PC-9 (cell line): ENCODE measurements at regions not wholly inside any gene's neighbourhood (a gene's known extent, or its start where the extent isn't known, plus 50 kb on each side); places are given as distances from the start of the nearest gene placed in this dataset.

Experiments
- BruUV-seq: library from RNA; stranded (reverse); fragments of 400-500 nt; replicated peaks from 2 replicates; lab custom pipeline; 2021; lab: Mats Ljungman, UMichigan
- CTCF ChIA-PET: fragments of 300-600 bp; sonication (Branson Sonifier 250); formaldehyde crosslinking; loops from one replicate; lab custom pipeline; 2022; ENCODE audit warnings: antibody characterized with exemption; lab: Charles Lee
- POLR2A ChIA-PET: fragments of 300-600 bp; sonication (Branson Sonifier 250); formaldehyde crosslinking; loops from one replicate; lab custom pipeline; 2022; ENCODE audit warnings: antibody characterized with exemption; ENCODE audit not compliant: unreplicated experiment; lab: Charles Lee
- DNase-seq, 2 experiments: peaks; one replicate each; pipeline versions ENCODE4 v3.0.0 to v3.0.0-alpha.2; 2015 to 2022; ENCODE audit warnings: mixed read lengths in 1 of 2
- H2AFZ ChIP-seq: fragments of 200-600 bp; sonication (generic); 2 replicates; pipeline ENCODE4 v1.8.1; 2017; ENCODE audit warnings: antibody characterized with exemption
- H3F3A ChIP-seq: fragments of 200-600 bp; sonication (generic); 2 replicates; pipeline ENCODE4 v1.8.1; 2017; ENCODE audit warnings: antibody characterized with exemption, mild to moderate bottlenecking, low read depth; ENCODE audit not compliant: insufficient read depth
- H3K27ac ChIP-seq: fragments of 200-600 bp; sonication (generic); 2 replicates; pipeline ENCODE4 v1.6.1; 2016; ENCODE audit warnings: mixed run types
- H3K27me3 ChIP-seq: fragments of 200-600 bp; sonication (generic); 2 replicates; pipeline ENCODE4 v1.6.1; 2016; ENCODE audit warnings: low read depth, mixed run types; ENCODE audit not compliant: insufficient read depth
- H3K36me3 ChIP-seq: fragments of 200-600 bp; sonication (generic); 2 replicates; pipeline ENCODE4 v1.6.1; 2016; ENCODE audit warnings: low read depth, mixed run types
- H3K4me1 ChIP-seq: fragments of 200-600 bp; sonication (generic); replicated peaks from 2 replicates; pipeline ENCODE4 v1.6.1; 2016; ENCODE audit warnings: mixed run types; ENCODE audit not compliant: insufficient read depth
- H3K4me2 ChIP-seq: fragments of 200-600 bp; sonication (generic); 2 replicates; pipeline ENCODE4 v1.6.1; 2017; ENCODE audit warnings: mixed run types
- H3K4me3 ChIP-seq: fragments of 200-600 bp; sonication (generic); 2 replicates; pipeline ENCODE4 v1.6.1; 2016; ENCODE audit warnings: mixed run types
- H3K79me2 ChIP-seq: fragments of 200-600 bp; sonication (generic); 2 replicates; pipeline ENCODE4 v1.6.1; 2017; ENCODE audit warnings: low read depth, mixed run types
- H3K9me2 ChIP-seq: fragments of 200-600 bp; sonication (generic); 2 replicates; pipeline ENCODE4 v1.8.1; 2017; ENCODE audit warnings: mild to moderate bottlenecking; ENCODE audit not compliant: insufficient read depth
- H3K9me3 ChIP-seq: fragments of 200-600 bp; sonication (generic); 2 replicates; pipeline ENCODE4 v1.8.1; 2016; ENCODE audit warnings: low read depth; ENCODE audit not compliant: insufficient read depth
- H4K20me1 ChIP-seq: fragments of 200-600 bp; sonication (generic); 2 replicates; pipeline ENCODE4 v1.8.1; 2017; ENCODE audit not compliant: insufficient read depth
- EZH2 ChIP-seq: fragments of 200-600 bp; sonication (generic); IDR thresholded peaks from 2 replicates; pipeline ENCODE4 v1.8.0; 2017; ENCODE audit warnings: antibody characterized with exemption, low read depth
- intact Hi-C: fragments of 100-400 bp; cut with micrococcal nuclease; formaldehyde crosslinking; loops from one replicate; pipeline ENCODE4 v1.10.0; 2022; ENCODE audit not compliant: unreplicated experiment
- TF ChIP-seq, protein P1 (sequence below): fragments of 200-600 bp; sonication (generic); conservative IDR thresholded peaks from 2 replicates; pipeline ENCODE4 v1.6.1; 2017; ENCODE audit warnings: mixed run types, antibody characterized with exemption, mild to moderate bottlenecking, moderate library complexity

GRCh38 chr7:68420342-68421192 lies 1177.7 kb upstream of the AUTS2 start:
- Histone ChIP-seq H3K9me2 (no peaks in the 10 kb centered on the region), H3K27me3 (no peaks in the 10 kb centered on the region), H3K27ac (no peak overlapping the region), H2AFZ (no peak overlapping the region), H3F3A (no peaks in the 10 kb centered on the region), H3K79me2 (no peaks in the 10 kb centered on the region), H3K36me3 (no peaks in the 10 kb centered on the region), H3K4me1 (no peaks in the 10 kb centered on the region), H3K9me3 (no peaks in the 10 kb centered on the region), H3K4me3 (no peak overlapping the region), H3K4me2 (no peak overlapping the region), H4K20me1 (no peaks in the 10 kb centered on the region)
- DNase-seq = no peak
- intact Hi-C loops = no loop called here
- ChIA-PET POLR2A (no interaction called here), CTCF (no interaction called here)
- BruUV-seq = no TSS peak
- TF ChIP-seq EZH2 = no peak
- TF ChIP-seq, protein P1, sequence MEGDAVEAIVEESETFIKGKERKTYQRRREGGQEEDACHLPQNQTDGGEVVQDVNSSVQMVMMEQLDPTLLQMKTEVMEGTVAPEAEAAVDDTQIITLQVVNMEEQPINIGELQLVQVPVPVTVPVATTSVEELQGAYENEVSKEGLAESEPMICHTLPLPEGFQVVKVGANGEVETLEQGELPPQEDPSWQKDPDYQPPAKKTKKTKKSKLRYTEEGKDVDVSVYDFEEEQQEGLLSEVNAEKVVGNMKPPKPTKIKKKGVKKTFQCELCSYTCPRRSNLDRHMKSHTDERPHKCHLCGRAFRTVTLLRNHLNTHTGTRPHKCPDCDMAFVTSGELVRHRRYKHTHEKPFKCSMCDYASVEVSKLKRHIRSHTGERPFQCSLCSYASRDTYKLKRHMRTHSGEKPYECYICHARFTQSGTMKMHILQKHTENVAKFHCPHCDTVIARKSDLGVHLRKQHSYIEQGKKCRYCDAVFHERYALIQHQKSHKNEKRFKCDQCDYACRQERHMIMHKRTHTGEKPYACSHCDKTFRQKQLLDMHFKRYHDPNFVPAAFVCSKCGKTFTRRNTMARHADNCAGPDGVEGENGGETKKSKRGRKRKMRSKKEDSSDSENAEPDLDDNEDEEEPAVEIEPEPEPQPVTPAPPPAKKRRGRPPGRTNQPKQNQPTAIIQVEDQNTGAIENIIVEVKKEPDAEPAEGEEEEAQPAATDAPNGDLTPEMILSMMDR = no peak

DNA sequence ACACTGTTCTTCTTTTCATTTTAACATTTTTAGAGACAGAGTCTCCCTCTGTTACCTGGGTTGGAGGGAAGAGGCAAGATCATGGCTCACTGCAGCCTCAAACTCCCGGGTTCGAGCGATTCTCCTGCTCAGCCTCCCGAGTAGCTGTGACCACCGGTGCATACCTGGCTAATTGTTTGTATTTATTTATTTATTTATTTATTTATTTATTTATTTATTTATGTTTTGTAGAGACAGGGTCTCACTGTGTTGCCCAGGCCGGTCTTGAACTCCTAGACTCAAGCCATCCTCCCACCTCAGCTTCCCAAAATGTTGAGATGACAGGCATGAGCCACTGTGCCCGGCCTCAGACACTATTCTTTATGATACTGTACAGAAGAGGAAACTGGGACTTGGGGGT lies 1176.6 kb upstream of the AUTS2 start:
- Histone ChIP-seq H3F3A (no peaks in the 10 kb centered on the region), H3K9me3 (no peaks in the 10 kb centered on the region), H3K4me2 (no peak overlapping the region), H2AFZ (no peak overlapping the region), H3K4me1 (no peaks in the 10 kb centered on the region), H4K20me1 (no peaks in the 10 kb centered on the region), H3K27me3 (no peaks in the 10 kb centered on the region), H3K79me2 (no peaks in the 10 kb centered on the region), H3K4me3 (no peak overlapping the region), H3K9me2 (no peaks in the 10 kb centered on the region), H3K36me3 (no peaks in the 10 kb centered on the region), H3K27ac (no peak overlapping the region)
- no peak for TF ChIP-seq EZH2
- TF ChIP-seq, protein P1 = no peak
- no peak for DNase-seq
- intact Hi-C loops = no loop called here
- CTCF ChIA-PET = no interaction called here
- BruUV-seq = no TSS peak
- POLR2A ChIA-PET = no interaction called here

GRCh38 chr7:68422281-68422680 lies 1176.0 kb upstream of the AUTS2 start:
- DNase-seq = no peak
- no peaks in the 10 kb centered on the region for H3K4me1 ChIP-seq
- BruUV-seq = no TSS peak
- H3K27ac ChIP-seq = no peak overlapping the region
- H3K4me3 ChIP-seq = no peak overlapping the region
- no peaks in the 10 kb centered on the region for H3K36me3 ChIP-seq
- H3K9me3 ChIP-seq = no peaks in the 10 kb centered on the region
- no peak for TF ChIP-seq EZH2
- TF ChIP-seq, protein P1 = no peak
- POLR2A ChIA-PET = no interaction called here
- H3K79me2 ChIP-seq = no peaks in the 10 kb centered on the region
- H2AFZ ChIP-seq = no peak overlapping the region
- H3K27me3 ChIP-seq = no peaks in the 10 kb centered on the region
- CTCF ChIA-PET = no interaction called here
- H4K20me1 ChIP-seq = no peaks in the 10 kb centered on the region
- H3K9me2 ChIP-seq = no peaks in the 10 kb centered on the region
- H3K4me2 ChIP-seq = no peak overlapping the region
- H3F3A ChIP-seq = no peaks in the 10 kb centered on the region
- intact Hi-C loops = no loop called here
